ENCODE measurements at regions not wholly inside any gene's neighbourhood (a gene's known extent, or its start where the extent isn't known, plus 50 kb on each side); places are given as distances from the start of the nearest gene placed in this dataset.
"Not testable (repeated sequence)": the region's sequence is repeated elsewhere in the genome, so short reads cannot be mapped to it uniquely, and the experiment has no call there.

DNA sequence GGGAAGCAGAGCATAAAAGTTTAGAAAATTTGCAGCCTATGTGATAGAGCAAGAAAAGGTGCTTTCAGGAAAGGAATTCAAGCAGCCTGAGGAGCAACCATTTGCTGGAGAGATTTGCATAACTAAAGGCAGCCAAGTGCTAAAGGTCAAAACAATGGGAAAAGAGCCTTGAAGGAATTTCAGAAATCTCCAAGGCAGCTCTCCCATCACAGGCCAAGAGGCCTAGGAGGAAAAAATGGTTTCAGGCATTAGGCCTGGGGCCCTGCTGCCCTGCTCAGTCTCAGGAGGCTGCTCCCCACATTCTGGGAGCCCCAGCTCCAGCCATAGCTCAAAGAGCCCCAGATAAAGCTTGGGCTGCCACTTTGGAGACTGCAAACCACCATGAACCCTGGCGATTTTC, 95.9 kb upstream of the UNC5B start:
- H3K9ac ChIP-seq (ENCODE audit: insufficient read depth in 1 of 2, low read depth in 2 of 2, low read length in 2 of 2): no peak overlapping the region
- TF ChIP-seq CBX5 (IDR thresholded peaks at IDR 0.05; ENCODE audit: borderline replicate concordance, low read depth) (peak; percentile 53; the same call in 1 of the 2 replicates), JUND (IDR thresholded peaks at IDR 0.05; ENCODE audit: borderline replicate concordance, low read depth, low read length) (no peak), JUND (tag; IDR thresholded peaks at IDR 0.05; ENCODE audit: borderline replicate concordance, low read depth, low read length) (no peak), ZFP36 (IDR thresholded peaks at IDR 0.05; ENCODE audit: low read depth, low read length, partially characterized antibody) (peak; percentile 92), CBX3 (IDR thresholded peaks at IDR 0.05; ENCODE audit: borderline replicate concordance in 1 of 2, low read length in 2 of 2) (0 out of 3 replicates have a peak, but pooled peaks of 1 of the 2 experiments have one; percentile 33)
- ChIA-PET CTCF (ENCODE audit: low intra/inter-chr PET ratio) (no interaction called here), POLR2A (interaction anchor here (0.8 kb wide), 1 partner anchor 10 kb away, joined by 3 read pairs; no protein-coding TSS in a partner anchor)
- in situ Hi-C loops (cut with MboI) (no loop called here), intact Hi-C loops (cut with micrococcal nuclease) (no loop called here)
- DNase-seq (ENCODE audit: extremely low read depth in 1 of 4, low spot score in 3 of 4) (no peak), FAIRE-seq (no peak), ATAC-seq (no peak)
- H3K79me2 ChIP-seq (ENCODE audit: control insufficient read depth, insufficient read depth, low read length): no peaks in the 10 kb centered on the region
- H3K27me3 ChIP-seq (ENCODE audit: control insufficient read depth in 2 of 2, insufficient read depth in 2 of 2, low read length in 2 of 2): no peaks in the 10 kb centered on the region
- no peak overlapping the region for H2AFZ ChIP-seq (ENCODE audit: low read depth, low read length)
- no peak overlapping the region for H3K4me3 ChIP-seq
- no peak overlapping the region for H3K4me2 ChIP-seq (ENCODE audit: insufficient read depth, low read length)
- no peaks in the 10 kb centered on the region for H3K4me1 ChIP-seq (replicated peaks in 1 of 2; ENCODE audit: control insufficient read depth in 2 of 2, insufficient read depth in 2 of 2, low read length in 2 of 2)
- no peak overlapping the region for H3K27ac ChIP-seq (ENCODE audit: extremely low read depth, low read depth, low read length)
- 0% methylated on average over 1 of the region's 1 CpG for WGBS (ENCODE audit: insufficient coverage, low coverage, missing lambda C conversion rate)
- H3K9me3 ChIP-seq (replicated peaks; ENCODE audit: control insufficient read depth, insufficient read depth, low read depth, low read length): no peaks in the 10 kb centered on the region; the same call in 1 of the 2 replicates
- no peaks in the 10 kb centered on the region for H4K20me1 ChIP-seq (replicated peaks; ENCODE audit: control insufficient read depth, insufficient read depth, low read length)
- no peaks in the 10 kb centered on the region for H3K36me3 ChIP-seq (ENCODE audit: control insufficient read depth, insufficient read depth, low read length)
- H3K9me1 ChIP-seq (ENCODE audit: control insufficient read depth, insufficient read depth, low read length): no peaks in the 10 kb centered on the region
- BruUV-seq (replicated peaks): no TSS peak

GRCh38 chr10:71117589-71117988, 94.8 kb upstream of the UNC5B start:
- DNase-seq (ENCODE audit: extremely low read depth in 1 of 4, low spot score in 3 of 4); FAIRE-seq; in situ Hi-C loops (cut with MboI); H3K4me3 ChIP-seq; BruUV-seq (replicated peaks); CTCF ChIA-PET (ENCODE audit: low intra/inter-chr PET ratio); H4K20me1 ChIP-seq (replicated peaks; ENCODE audit: control insufficient read depth, insufficient read depth, low read length); H2AFZ ChIP-seq (ENCODE audit: low read depth, low read length); POLR2A ChIA-PET; intact Hi-C loops (cut with micrococcal nuclease); ATAC-seq; H3K27me3 ChIP-seq (ENCODE audit: control insufficient read depth in 2 of 2, insufficient read depth in 2 of 2, low read length in 2 of 2); H3K4me2 ChIP-seq (ENCODE audit: insufficient read depth, low read length); H3K79me2 ChIP-seq (ENCODE audit: control insufficient read depth, insufficient read depth, low read length); H3K36me3 ChIP-seq (ENCODE audit: control insufficient read depth, insufficient read depth, low read length); H3K4me1 ChIP-seq (replicated peaks in 1 of 2; ENCODE audit: control insufficient read depth in 2 of 2, insufficient read depth in 2 of 2, low read length in 2 of 2); H3K9me1 ChIP-seq (ENCODE audit: control insufficient read depth, insufficient read depth, low read length); H3K27ac ChIP-seq (ENCODE audit: extremely low read depth, low read depth, low read length); H3K9me3 ChIP-seq (replicated peaks; ENCODE audit: control insufficient read depth, insufficient read depth, low read depth, low read length); H3K9ac ChIP-seq (ENCODE audit: insufficient read depth in 1 of 2, low read depth in 2 of 2, low read length in 2 of 2): not testable (repeated sequence)
- 0% methylated on average over 4 of the region's 4 CpGs for WGBS (ENCODE audit: insufficient coverage, low coverage, missing lambda C conversion rate)

Measured in K562 (cell line).